IMR-90 (cell line): ENCODE measurements at regions not wholly inside any gene's neighbourhood (a gene's known extent, or its start where the extent isn't known, plus 50 kb on each side); places are given as distances from the start of the nearest gene placed in this dataset.

ENCODE experiments used
- ATAC-seq: fragments of 200-7000 bp; cut with Tn5 transposase; 2 replicates; pipeline ENCODE4 v1.9.1; 2020; ENCODE audit warnings: low read depth, mild to moderate bottlenecking, moderate library complexity
- BruUV-seq: library from RNA; stranded (reverse); fragments of 400-500 nt; replicated peaks from 2 replicates; lab custom pipeline; 2021; lab: Mats Ljungman, UMichigan
- CTCF ChIA-PET: fragments of 300-600 bp; formaldehyde crosslinking; extraction: SDS; loops from one replicate; lab custom pipeline; 2021; ENCODE audit warnings: antibody characterized with exemption; lab: Yijun Ruan, JAX
- POLR2A ChIA-PET: fragments of 300-600 bp; sonication (Branson Sonifier 250); formaldehyde crosslinking; loops from one replicate; lab custom pipeline; 2022; ENCODE audit warnings: antibody characterized with exemption; ENCODE audit not compliant: unreplicated experiment; lab: Charles Lee
- DNase-seq: peaks from one replicate; pipeline ENCODE4 v3.0.0; 2013
- H2AFZ ChIP-seq: replicated peaks from 2 replicates; pipeline ENCODE3; 2013; ENCODE audit warnings: low read length, mild to moderate bottlenecking; ENCODE audit not compliant: poor library complexity
- H2AK5ac ChIP-seq: 2 replicates; pipeline ENCODE4 v1.6.1; 2013; ENCODE audit warnings: low read depth, low read length, inconsistent platforms
- H2AK9ac ChIP-seq: replicated peaks from 2 replicates; pipeline ENCODE3; 2013; ENCODE audit warnings: mild to moderate bottlenecking, low read depth, low read length, moderate library complexity; ENCODE audit not compliant: poor library complexity
- H2BK120ac ChIP-seq: 2 replicates; pipeline ENCODE4 v1.6.1; 2013; ENCODE audit warnings: low read depth, low read length, inconsistent platforms
- H2BK15ac ChIP-seq: 3 replicates; pipeline ENCODE4 v1.6.1; 2013; ENCODE audit warnings: low read depth, low read length, inconsistent platforms
- H2BK20ac ChIP-seq: 2 replicates; pipeline ENCODE4 v1.6.1; 2013; ENCODE audit warnings: low read depth, mild to moderate bottlenecking, inconsistent platforms, low read length, moderate library complexity
- H2BK5ac ChIP-seq: 2 replicates; pipeline ENCODE4 v1.6.1; 2013; ENCODE audit warnings: mild to moderate bottlenecking, low read depth, low read length, inconsistent platforms; ENCODE audit not compliant: poor library complexity, severe bottlenecking
- H3K14ac ChIP-seq: replicated peaks from 2 replicates; pipeline ENCODE4 v1.6.1; 2013; ENCODE audit warnings: low read depth, low read length, inconsistent platforms
- H3K18ac ChIP-seq: 2 replicates; pipeline ENCODE4 v1.6.1; 2013; ENCODE audit warnings: low read depth, low read length, control low read depth
- H3K23ac ChIP-seq: 2 replicates; pipeline ENCODE4 v1.6.1; 2013; ENCODE audit warnings: low read depth, low read length, inconsistent platforms
- H3K27ac ChIP-seq: 2 replicates; pipeline ENCODE4 v1.5.1; 2013; ENCODE audit warnings: mild to moderate bottlenecking, control low read depth, low read length; ENCODE audit not compliant: insufficient read depth
- H3K27me3 ChIP-seq: 2 replicates; pipeline ENCODE4 v1.6.1; 2013; ENCODE audit warnings: low read length; ENCODE audit not compliant: control insufficient read depth, insufficient read depth
- H3K36me3 ChIP-seq: 2 replicates; pipeline ENCODE4 v1.6.1; 2013; ENCODE audit warnings: low read length, mixed read lengths; ENCODE audit not compliant: control insufficient read depth, insufficient read depth
- H3K4ac ChIP-seq: 2 replicates; pipeline ENCODE4 v1.6.1; 2013; ENCODE audit warnings: low read depth, low read length, inconsistent platforms
- H3K4me1 ChIP-seq: 2 replicates; pipeline ENCODE4 v1.6.1; 2013; ENCODE audit warnings: low read length, mixed read lengths; ENCODE audit not compliant: control insufficient read depth, insufficient read depth
- H3K4me2 ChIP-seq: 2 replicates; pipeline ENCODE4 v1.6.1; 2013; ENCODE audit warnings: low read depth, mild to moderate bottlenecking, control low read depth, low read length, moderate library complexity
- H3K4me3 ChIP-seq: 2 replicates; pipeline ENCODE4 v1.5.1; 2013; ENCODE audit warnings: low read depth, mild to moderate bottlenecking, control low read depth, low read length, moderate library complexity; ENCODE audit not compliant: insufficient read depth
- H3K56ac ChIP-seq: 2 replicates; pipeline ENCODE4 v1.6.1; 2013; ENCODE audit warnings: low read length, inconsistent platforms; ENCODE audit not compliant: insufficient read depth; ENCODE audit errors: extremely low read depth
- H3K79me1 ChIP-seq, 2 experiments: 2 replicates each; pipeline ENCODE4 v1.6.1; 2013; ENCODE audit warnings: low read length in 2 of 2, inconsistent platforms in 1 of 2, low read depth in 1 of 2
- H3K9ac ChIP-seq: 2 replicates; pipeline ENCODE4 v1.6.1; 2013; ENCODE audit warnings: low read depth, low read length, control low read depth
- H3K9me1 ChIP-seq: 2 replicates; pipeline ENCODE4 v1.6.1; 2013; ENCODE audit warnings: low read length, inconsistent platforms; ENCODE audit not compliant: insufficient read depth
- H3K9me3 ChIP-seq: 2 replicates; pipeline ENCODE4 v1.6.1; 2013; ENCODE audit warnings: low read length; ENCODE audit not compliant: control insufficient read depth, insufficient read depth
- H4K20me1 ChIP-seq: 2 replicates; pipeline ENCODE4 v1.6.1; 2013; ENCODE audit warnings: low read length, inconsistent platforms; ENCODE audit not compliant: insufficient read depth
- H4K5ac ChIP-seq: 2 replicates; pipeline ENCODE4 v1.6.1; 2013; ENCODE audit warnings: mild to moderate bottlenecking, low read depth, low read length, control low read depth
- H4K8ac ChIP-seq, 2 experiments: 2 replicates each; pipeline ENCODE4 v1.6.1; 2013; ENCODE audit warnings: low read depth in 2 of 2, low read length in 2 of 2, control low read depth in 1 of 2, inconsistent platforms in 1 of 2
- H4K91ac ChIP-seq: 2 replicates; pipeline ENCODE4 v1.6.1; 2013; ENCODE audit warnings: low read depth, low read length, inconsistent platforms; ENCODE audit not compliant: insufficient read depth
- BHLHE40 ChIP-seq: fragments of 150-350 bp; IDR thresholded peaks from 2 replicates; pipeline ENCODE4 v1.6.1; 2016; ENCODE audit warnings: mild to moderate bottlenecking, low read depth, low read length
- CEBPB ChIP-seq: IDR thresholded peaks from 2 replicates; pipeline ENCODE4 v1.6.1; 2012; ENCODE audit warnings: low read depth, low read length, improper control_type of control experiment
- CHD1 ChIP-seq: IDR thresholded peaks from 2 replicates; pipeline ENCODE4 v1.6.1; 2012; ENCODE audit warnings: low read depth, low read length, improper control_type of control experiment
- ELK1 ChIP-seq: fragments of 150-350 bp; IDR thresholded peaks from 2 replicates; pipeline ENCODE4 v1.6.1; 2016; ENCODE audit warnings: low read depth, mild to moderate bottlenecking, low read length, moderate library complexity, borderline replicate concordance
- MAFK ChIP-seq: IDR thresholded peaks from 2 replicates; pipeline ENCODE4 v1.6.1; 2012; ENCODE audit warnings: low read depth, low read length, improper control_type of control experiment
- MAZ ChIP-seq: IDR thresholded peaks from 2 replicates; pipeline ENCODE4 v1.6.1; 2012; ENCODE audit warnings: low read depth, mild to moderate bottlenecking, low read length, improper control_type of control experiment, moderate library complexity, borderline replicate concordance
- MXI1 ChIP-seq: IDR thresholded peaks from 2 replicates; pipeline ENCODE4 v1.6.1; 2012; ENCODE audit warnings: low read depth, mild to moderate bottlenecking, low read length, moderate library complexity, borderline replicate concordance
- RFX5 ChIP-seq: IDR thresholded peaks from 2 replicates; pipeline ENCODE4 v1.8.0; 2012; ENCODE audit warnings: low read depth, mild to moderate bottlenecking, low read length, moderate library complexity
- dilution Hi-C: fragments of 300-500 bp; cut with HindIII; formaldehyde crosslinking; loops from one replicate; pipeline ENCODE4 v1.14.3; 2018; ENCODE audit warnings: low sequenced_read_pairs; ENCODE audit not compliant: unreplicated experiment
- in situ Hi-C: fragments of 300-500 bp; cut with MboI; formaldehyde crosslinking; loops from 3 replicates; pipeline ENCODE4 v1.14.3; 2019; ENCODE audit warnings: low sequenced_read_pairs, inconsistent platforms, mixed read lengths
- intact Hi-C: fragments of 100-400 bp; cut with micrococcal nuclease; formaldehyde crosslinking; loops from 2 replicates; pipeline ENCODE4 v1.10.0; 2022
- TF ChIP-seq, protein P1 (sequence below): conservative IDR thresholded peaks from 2 replicates; pipeline ENCODE4 v1.5.1; 2012; ENCODE audit warnings: mild to moderate bottlenecking, low read depth, low read length, improper control_type of control experiment

- DNase-seq, result no peak
- no peak overlapping the region for H3K4ac ChIP-seq
- H2BK5ac ChIP-seq, result no peak overlapping the region
- no peak overlapping the region for H4K91ac ChIP-seq
- dilution Hi-C loops, result no loop called here
- BruUV-seq, result no TSS peak
- H3K14ac ChIP-seq, result no peak overlapping the region
- no peaks in the 10 kb centered on the region for H4K20me1 ChIP-seq
- no peaks in the 10 kb centered on the region for H3K36me3 ChIP-seq
- H3K9me3 ChIP-seq, result no peaks in the 10 kb centered on the region
- no peak overlapping the region for H2AK9ac ChIP-seq
- TF ChIP-seq MXI1 (no peak), MAZ (no peak), CHD1 (no peak), RFX5 (no peak), BHLHE40 (no peak), MAFK (no peak), CEBPB (no peak), ELK1 (no peak)
- TF ChIP-seq, protein P1, sequence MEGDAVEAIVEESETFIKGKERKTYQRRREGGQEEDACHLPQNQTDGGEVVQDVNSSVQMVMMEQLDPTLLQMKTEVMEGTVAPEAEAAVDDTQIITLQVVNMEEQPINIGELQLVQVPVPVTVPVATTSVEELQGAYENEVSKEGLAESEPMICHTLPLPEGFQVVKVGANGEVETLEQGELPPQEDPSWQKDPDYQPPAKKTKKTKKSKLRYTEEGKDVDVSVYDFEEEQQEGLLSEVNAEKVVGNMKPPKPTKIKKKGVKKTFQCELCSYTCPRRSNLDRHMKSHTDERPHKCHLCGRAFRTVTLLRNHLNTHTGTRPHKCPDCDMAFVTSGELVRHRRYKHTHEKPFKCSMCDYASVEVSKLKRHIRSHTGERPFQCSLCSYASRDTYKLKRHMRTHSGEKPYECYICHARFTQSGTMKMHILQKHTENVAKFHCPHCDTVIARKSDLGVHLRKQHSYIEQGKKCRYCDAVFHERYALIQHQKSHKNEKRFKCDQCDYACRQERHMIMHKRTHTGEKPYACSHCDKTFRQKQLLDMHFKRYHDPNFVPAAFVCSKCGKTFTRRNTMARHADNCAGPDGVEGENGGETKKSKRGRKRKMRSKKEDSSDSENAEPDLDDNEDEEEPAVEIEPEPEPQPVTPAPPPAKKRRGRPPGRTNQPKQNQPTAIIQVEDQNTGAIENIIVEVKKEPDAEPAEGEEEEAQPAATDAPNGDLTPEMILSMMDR, result no peak
- intact Hi-C loops, result no loop called here
- no peak overlapping the region for H2BK20ac ChIP-seq
- no peak overlapping the region for H2BK120ac ChIP-seq
- H3K9me1 ChIP-seq, result no peaks in the 10 kb centered on the region
- H3K4me1 ChIP-seq, result no peaks in the 10 kb centered on the region
- H3K4me3 ChIP-seq, result no peak overlapping the region
- H3K9ac ChIP-seq, result no peak overlapping the region
- no peak overlapping the region for H3K4me2 ChIP-seq
- ChIA-PET POLR2A (no interaction called here), CTCF (no interaction called here)
- H3K56ac ChIP-seq, result no peak overlapping the region
- in situ Hi-C loops, result no loop called here
- H3K27ac ChIP-seq, result no peak overlapping the region
- H2AK5ac ChIP-seq, result no peak overlapping the region
- H3K18ac ChIP-seq, result no peak overlapping the region
- H3K79me1 ChIP-seq, result no peaks in the 10 kb centered on the region
- no peak overlapping the region for H2BK15ac ChIP-seq
- no peak overlapping the region for H4K5ac ChIP-seq
- H3K23ac ChIP-seq, result no peak overlapping the region
- no peaks in the 10 kb centered on the region for H3K27me3 ChIP-seq
- ATAC-seq, result no peak
- no peak overlapping the region for H2AFZ ChIP-seq
- H4K8ac ChIP-seq, result no peak overlapping the region
These were observed 244.5 kb downstream of the PLK2 start for GRCh38 chr5:58215364-58215763.
